ENCODE measurements at regions not wholly inside any gene's neighbourhood (a gene's known extent, or its start where the extent isn't known, plus 50 kb on each side); places are given as distances from the start of the nearest gene placed in this dataset.

GRCh38 chr21:41090981-41091380 is 77.0 kb upstream of the BACE2 start:
- TF ChIP-seq CTCF (IDR thresholded peaks at IDR 0.05; ENCODE audit: low read length) (no peak), EZH2 (IDR thresholded peaks at IDR 0.05; ENCODE audit: borderline replicate concordance, low read length) (no peak)
